Activated CD4-positive, alpha-beta memory T cell treated with anti-CD3 and anti-CD28 coated beads, Interleukin-2, amount 10 ng/mL, durations not matched to agents 7 days and 5 days (primary cell): ENCODE measurements at regions not wholly inside any gene's neighbourhood (a gene's known extent, or its start where the extent isn't known, plus 50 kb on each side); places are given as distances from the start of the nearest gene placed in this dataset.

Experiments used
- CTCF ChIA-PET: fragments of 350-600 bp; sonication (Branson Sonifier 250); formaldehyde crosslinking; loops from one replicate; lab custom pipeline; 2021; ENCODE audit warnings: antibody characterized with exemption, inconsistent platforms; lab: Charles Lee
- POLR2A ChIA-PET: fragments of 350-600 bp; sonication (Branson Sonifier 250); formaldehyde crosslinking; loops from one replicate; lab custom pipeline; 2021; ENCODE audit warnings: antibody characterized with exemption; lab: Charles Lee
- DNase-seq: peaks from one replicate; pipeline ENCODE4 v3.0.0-alpha.2; 2020
- H3K27ac Mint-ChIP-seq: one replicate; pipeline ENCODE4 v1.8.0; 2021; ENCODE audit warnings: mild to moderate bottlenecking, mixed read lengths
- H3K27me3 Mint-ChIP-seq: one replicate; pipeline ENCODE4 v1.8.0; 2021; ENCODE audit warnings: mixed read lengths
- H3K36me3 Mint-ChIP-seq: one replicate; pipeline ENCODE4 v1.8.0; 2021; ENCODE audit warnings: low read depth, mixed read lengths
- H3K4me1 Mint-ChIP-seq: one replicate; pipeline ENCODE4 v1.8.0; 2021; ENCODE audit warnings: mixed read lengths
- H3K4me3 Mint-ChIP-seq: one replicate; pipeline ENCODE4 v1.8.0; 2021; ENCODE audit warnings: mild to moderate bottlenecking, mixed read lengths
- H3K9me3 Mint-ChIP-seq: one replicate; pipeline ENCODE4 v1.8.0; 2021; ENCODE audit warnings: mixed read lengths

DNA sequence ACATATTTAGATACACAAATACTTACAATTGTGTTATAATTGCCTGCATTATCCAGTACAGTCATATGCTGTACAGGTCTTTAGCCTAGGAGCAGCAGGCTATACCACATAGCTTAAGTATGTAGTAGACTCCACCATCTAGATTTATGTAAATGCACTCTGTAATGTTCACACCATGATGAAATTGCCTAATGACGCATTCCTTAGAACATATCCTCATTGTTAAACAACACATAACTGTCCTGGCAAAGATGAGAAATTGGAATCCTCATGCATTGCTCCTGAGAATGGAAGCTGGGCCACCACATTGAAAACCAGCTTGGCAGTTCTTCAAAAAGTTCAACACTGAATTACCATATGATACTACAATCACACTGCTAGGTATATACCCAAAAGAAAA is 1002.8 kb upstream of the CELF2 start:
- Mint-ChIP-seq H3K36me3 (no peaks in the 10 kb centered on the region), H3K9me3 (no peaks in the 10 kb centered on the region), H3K27ac (no peak overlapping the region), H3K4me3 (no peak overlapping the region), H3K4me1 (no peaks in the 10 kb centered on the region), H3K27me3 (no peaks in the 10 kb centered on the region)
- CTCF ChIA-PET: no interaction called here
- POLR2A ChIA-PET: no interaction called here
- no peak for DNase-seq

DNA sequence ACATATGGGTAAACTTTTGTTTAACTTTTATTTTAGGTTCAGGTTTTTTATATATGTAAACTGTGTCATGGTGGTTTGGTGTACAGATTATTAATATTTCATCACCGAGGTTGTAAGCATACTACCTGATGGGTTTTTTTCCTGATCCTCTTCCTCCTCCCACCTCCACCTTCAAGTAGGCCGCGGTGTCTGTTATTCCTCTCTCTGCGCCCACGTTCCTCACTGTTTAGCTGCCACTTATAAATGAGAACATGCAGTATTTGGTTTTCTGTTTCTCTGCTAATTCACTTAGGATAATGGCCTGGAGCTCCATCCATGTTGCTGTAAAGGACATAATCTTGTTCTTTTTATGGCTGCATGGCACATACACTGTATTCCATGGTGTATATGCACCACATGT is 1000.0 kb upstream of the CELF2 start:
- Mint-ChIP-seq H3K27ac (no peak overlapping the region), H3K9me3 (peaks cover 4% of the 10 kb centered on the region), H3K27me3 (no peaks in the 10 kb centered on the region), H3K36me3 (no peaks in the 10 kb centered on the region), H3K4me1 (no peaks in the 10 kb centered on the region), H3K4me3 (no peak overlapping the region)
- CTCF ChIA-PET: no interaction called here
- DNase-seq: no peak
- POLR2A ChIA-PET: no interaction called here

DNA sequence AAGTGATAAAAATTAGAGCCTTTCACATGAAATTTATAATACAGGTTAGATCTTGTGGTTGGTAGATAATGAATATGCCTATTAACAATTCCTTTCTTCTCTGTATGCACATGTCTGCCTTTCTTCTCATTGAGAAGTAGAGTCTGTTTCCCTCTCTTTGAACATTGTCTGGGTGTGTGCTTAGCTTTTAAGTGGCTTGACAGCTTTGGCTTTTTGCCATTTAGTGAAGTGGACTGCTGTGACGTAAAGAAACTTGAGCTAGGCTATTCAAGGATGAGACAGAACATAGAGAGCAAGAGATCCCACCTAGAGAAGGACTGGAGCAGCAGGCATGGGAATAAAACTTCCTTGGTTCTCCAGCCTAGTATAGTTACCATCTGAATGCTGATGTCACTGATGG is 996.7 kb upstream of the CELF2 start:
- H3K27ac Mint-ChIP-seq: no peak overlapping the region
- peaks cover 4% of the 10 kb centered on the region for H3K9me3 Mint-ChIP-seq
- no peak overlapping the region for H3K4me3 Mint-ChIP-seq
- no peak for DNase-seq
- ChIA-PET POLR2A (no interaction called here), CTCF (no interaction called here)
- no peaks in the 10 kb centered on the region for H3K4me1 Mint-ChIP-seq
- H3K36me3 Mint-ChIP-seq: no peaks in the 10 kb centered on the region
- no peaks in the 10 kb centered on the region for H3K27me3 Mint-ChIP-seq

GRCh38 chr10:10032991-10033390 is 984.7 kb upstream of the CELF2 start:
- H3K36me3 Mint-ChIP-seq: no peaks in the 10 kb centered on the region
- DNase-seq: no peak
- H3K9me3 Mint-ChIP-seq: no peaks in the 10 kb centered on the region
- no peak overlapping the region for H3K27ac Mint-ChIP-seq
- no peak overlapping the region for H3K4me3 Mint-ChIP-seq
- H3K4me1 Mint-ChIP-seq: no peaks in the 10 kb centered on the region
- H3K27me3 Mint-ChIP-seq: no peaks in the 10 kb centered on the region
- ChIA-PET POLR2A (no interaction called here), CTCF (no interaction called here)

DNA sequence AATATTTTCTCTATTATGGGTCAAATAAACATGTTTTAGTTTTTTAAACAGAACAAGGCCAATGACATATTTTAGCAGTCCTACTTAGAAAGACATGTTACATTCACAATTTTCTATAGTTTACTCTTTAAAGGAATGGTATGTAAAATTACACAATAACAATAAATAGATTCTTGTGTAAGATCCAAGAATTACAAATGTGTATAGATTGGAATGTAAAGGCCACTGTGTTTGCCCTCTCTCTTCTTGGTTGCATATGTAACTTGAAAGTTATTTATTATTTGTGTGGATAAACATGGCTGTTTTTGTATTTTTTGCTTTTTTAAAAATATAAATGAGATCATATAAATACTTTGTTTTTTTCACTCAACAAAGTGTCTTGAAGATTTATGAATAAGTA is 979.3 kb upstream of the CELF2 start:
- CTCF ChIA-PET: no interaction called here

GRCh38 chr10:10039595-10039994 is 978.1 kb upstream of the CELF2 start:
- no peak overlapping the region for H3K4me3 Mint-ChIP-seq
- POLR2A ChIA-PET: no interaction called here
- CTCF ChIA-PET: no interaction called here
- H3K27me3 Mint-ChIP-seq: no peaks in the 10 kb centered on the region
- H3K27ac Mint-ChIP-seq: no peak overlapping the region
- H3K36me3 Mint-ChIP-seq: no peaks in the 10 kb centered on the region
- no peaks in the 10 kb centered on the region for H3K9me3 Mint-ChIP-seq
- no peaks in the 10 kb centered on the region for H3K4me1 Mint-ChIP-seq
- DNase-seq: no peak

More for the DNA sequence above, 979.3 kb upstream of the CELF2 start:
- H3K36me3 Mint-ChIP-seq: no peaks in the 10 kb centered on the region
- POLR2A ChIA-PET: no interaction called here
- no peak overlapping the region for H3K4me3 Mint-ChIP-seq
- H3K27ac Mint-ChIP-seq: no peak overlapping the region
- no peaks in the 10 kb centered on the region for H3K9me3 Mint-ChIP-seq
- no peaks in the 10 kb centered on the region for H3K4me1 Mint-ChIP-seq
- no peaks in the 10 kb centered on the region for H3K27me3 Mint-ChIP-seq
- no peak for DNase-seq

- Mint-ChIP-seq H3K4me1 (no peaks in the 10 kb centered on the region), H3K4me3 (no peak overlapping the region), H3K9me3 (no peaks in the 10 kb centered on the region), H3K27ac (no peak overlapping the region), H3K36me3 (no peaks in the 10 kb centered on the region), H3K27me3 (no peaks in the 10 kb centered on the region)
- DNase-seq: no peak
- ChIA-PET POLR2A (no interaction called here), CTCF (no interaction called here)
These were observed 974.6 kb upstream of the CELF2 start for GRCh38 chr10:10043083-10043482.

DNA sequence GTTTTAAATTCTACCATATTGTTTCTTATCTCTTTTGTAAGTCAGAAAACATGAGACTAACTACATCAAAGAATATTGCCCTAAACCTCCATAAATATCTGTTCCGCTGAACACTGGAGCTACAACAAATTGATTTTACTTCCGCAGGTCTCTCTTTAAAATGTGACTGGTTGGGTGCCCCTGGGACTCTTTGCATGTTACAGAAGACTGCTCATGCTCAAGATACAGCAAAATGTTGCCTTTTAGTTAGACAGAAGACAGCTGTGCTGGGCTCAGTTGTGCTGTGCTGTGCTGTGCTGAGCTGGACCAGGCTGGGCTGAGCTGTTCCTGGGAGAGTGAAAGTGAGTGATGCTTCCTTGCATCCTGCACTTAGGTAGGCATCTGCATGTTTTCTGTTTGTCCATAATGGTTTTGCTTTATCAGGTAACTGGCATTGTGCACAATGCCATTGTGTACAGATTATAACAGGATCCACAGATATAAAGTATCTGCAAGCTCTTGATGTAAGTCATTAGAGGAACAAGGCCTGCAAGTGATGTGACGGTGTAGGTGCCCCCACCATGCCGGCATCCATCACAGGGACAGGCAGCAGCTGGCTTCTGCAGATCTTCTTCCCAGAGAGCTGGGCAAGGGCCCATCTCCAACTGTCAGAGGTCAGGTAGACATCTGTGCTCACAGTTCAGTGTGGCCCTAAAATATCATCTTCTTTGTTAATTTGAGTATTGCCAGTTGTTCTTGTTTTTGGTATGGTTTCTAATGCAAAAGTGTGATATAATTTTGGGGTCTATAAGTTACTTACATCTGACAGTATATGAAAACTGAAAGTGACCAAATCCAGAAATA is 972.5 kb upstream of the CELF2 start:
- Mint-ChIP-seq H3K4me3 (no peak overlapping the region), H3K27me3 (no peaks in the 10 kb centered on the region), H3K27ac (no peak overlapping the region), H3K4me1 (no peaks in the 10 kb centered on the region), H3K36me3 (no peaks in the 10 kb centered on the region), H3K9me3 (no peaks in the 10 kb centered on the region)
- no peak for DNase-seq
- ChIA-PET CTCF (no interaction called here), POLR2A (no interaction called here)

DNA sequence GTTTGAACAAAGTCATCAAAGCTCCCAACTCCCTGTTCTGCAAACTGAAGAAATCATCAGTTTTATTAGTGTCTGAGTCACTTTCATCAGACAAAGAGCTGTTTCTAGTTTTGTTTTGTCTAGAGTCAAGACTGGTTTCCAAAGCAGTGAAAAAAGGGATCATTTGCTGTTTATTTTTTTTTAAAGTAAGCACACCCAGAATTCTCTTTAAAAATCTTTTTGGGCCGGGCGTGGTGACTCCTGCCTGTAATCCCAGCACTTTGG is 972.0 kb upstream of the CELF2 start:
- no peak overlapping the region for H3K4me3 Mint-ChIP-seq
- CTCF ChIA-PET: no interaction called here
- no peaks in the 10 kb centered on the region for H3K4me1 Mint-ChIP-seq
- H3K9me3 Mint-ChIP-seq: no peaks in the 10 kb centered on the region
- no peaks in the 10 kb centered on the region for H3K36me3 Mint-ChIP-seq
- no peaks in the 10 kb centered on the region for H3K27me3 Mint-ChIP-seq
- POLR2A ChIA-PET: no interaction called here
- no peak for DNase-seq
- H3K27ac Mint-ChIP-seq: no peak overlapping the region

- Mint-ChIP-seq H3K27me3 (no peaks in the 10 kb centered on the region), H3K4me3 (no peak overlapping the region), H3K9me3 (no peaks in the 10 kb centered on the region), H3K36me3 (no peaks in the 10 kb centered on the region), H3K4me1 (no peaks in the 10 kb centered on the region), H3K27ac (no peak overlapping the region)
- POLR2A ChIA-PET: no interaction called here
- CTCF ChIA-PET: no interaction called here
- DNase-seq: no peak
These were observed 970.2 kb upstream of the CELF2 start for GRCh38 chr10:10047426-10047825.

- no peaks in the 10 kb centered on the region for H3K27me3 Mint-ChIP-seq
- no peak overlapping the region for H3K27ac Mint-ChIP-seq
- CTCF ChIA-PET: no interaction called here
- POLR2A ChIA-PET: no interaction called here
- no peaks in the 10 kb centered on the region for H3K4me1 Mint-ChIP-seq
- DNase-seq: no peak
- no peaks in the 10 kb centered on the region for H3K36me3 Mint-ChIP-seq
- H3K4me3 Mint-ChIP-seq: no peak overlapping the region
- no peaks in the 10 kb centered on the region for H3K9me3 Mint-ChIP-seq
These were observed 964.6 kb upstream of the CELF2 start for GRCh38 chr10:10053051-10053450.

GRCh38 chr10:10054466-10054865 is 963.2 kb upstream of the CELF2 start:
- H3K9me3 Mint-ChIP-seq: no peaks in the 10 kb centered on the region
- H3K4me1 Mint-ChIP-seq: no peaks in the 10 kb centered on the region
- no peak overlapping the region for H3K27ac Mint-ChIP-seq
- no peaks in the 10 kb centered on the region for H3K36me3 Mint-ChIP-seq
- no peaks in the 10 kb centered on the region for H3K27me3 Mint-ChIP-seq
- DNase-seq: no peak
- CTCF ChIA-PET: no interaction called here
- H3K4me3 Mint-ChIP-seq: no peak overlapping the region
- POLR2A ChIA-PET: no interaction called here

- Mint-ChIP-seq H3K36me3 (no peaks in the 10 kb centered on the region), H3K27me3 (no peaks in the 10 kb centered on the region), H3K27ac (no peak overlapping the region), H3K4me3 (no peak overlapping the region), H3K4me1 (no peaks in the 10 kb centered on the region), H3K9me3 (no peaks in the 10 kb centered on the region)
- CTCF ChIA-PET: no interaction called here
- POLR2A ChIA-PET: no interaction called here
- DNase-seq: no peak
These were observed 961.8 kb upstream of the CELF2 start for GRCh38 chr10:10055656-10056442.

- Mint-ChIP-seq H3K27ac (no peak overlapping the region), H3K27me3 (no peaks in the 10 kb centered on the region), H3K4me3 (no peak overlapping the region), H3K36me3 (no peaks in the 10 kb centered on the region), H3K9me3 (no peaks in the 10 kb centered on the region), H3K4me1 (no peaks in the 10 kb centered on the region)
- DNase-seq: no peak
- POLR2A ChIA-PET: no interaction called here
- CTCF ChIA-PET: no interaction called here
These were observed 960.7 kb upstream of the CELF2 start for GRCh38 chr10:10056961-10057360.
